ENCODE measurements at regions not wholly inside any gene's neighbourhood (a gene's known extent, or its start where the extent isn't known, plus 50 kb on each side); places are given as distances from the start of the nearest gene placed in this dataset.
"Not testable (repeated sequence)": the region's sequence is repeated elsewhere in the genome, so short reads cannot be mapped to it uniquely, and the experiment has no call there.

DNA sequence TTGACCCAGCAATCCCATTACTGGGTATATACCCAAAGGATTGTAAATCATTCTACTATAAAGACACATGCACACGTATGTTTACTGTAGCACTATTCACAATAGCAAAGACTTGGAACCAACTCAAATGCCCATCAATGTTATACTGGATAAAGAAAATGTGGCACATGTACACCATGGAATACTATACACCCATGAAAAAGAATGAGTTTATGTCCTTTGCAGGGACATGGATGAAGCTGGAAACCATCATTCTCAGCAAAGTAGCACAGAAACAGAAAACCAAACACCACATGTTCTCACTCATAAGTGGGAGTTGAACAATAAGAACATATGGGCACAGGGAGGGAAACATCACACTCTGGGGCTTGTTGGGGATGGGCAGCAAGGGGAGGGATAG, 83.0 kb upstream of the GRIN3A start:
- H3K4me3 ChIP-seq (ENCODE audit: low read length); H3K36me3 ChIP-seq (ENCODE audit: insufficient read depth, low read length); H3K9me3 ChIP-seq (ENCODE audit: low read length); DNase-seq; H3K27me3 ChIP-seq (ENCODE audit: low read length); H3K9ac ChIP-seq (ENCODE audit: low read length); H4K20me1 ChIP-seq (ENCODE audit: insufficient read depth, low read depth, low read length); H3K27ac ChIP-seq (ENCODE audit: low read length); H2AFZ ChIP-seq (ENCODE audit: low read length); H3K4me1 ChIP-seq (ENCODE audit: low read length); H3K9me2 ChIP-seq (replicated peaks; ENCODE audit: insufficient read depth, low read length); H3K4me2 ChIP-seq (ENCODE audit: low read depth, low read length, poor library complexity, severe bottlenecking); H3K79me2 ChIP-seq (ENCODE audit: low read length): not testable (repeated sequence)

DNA sequence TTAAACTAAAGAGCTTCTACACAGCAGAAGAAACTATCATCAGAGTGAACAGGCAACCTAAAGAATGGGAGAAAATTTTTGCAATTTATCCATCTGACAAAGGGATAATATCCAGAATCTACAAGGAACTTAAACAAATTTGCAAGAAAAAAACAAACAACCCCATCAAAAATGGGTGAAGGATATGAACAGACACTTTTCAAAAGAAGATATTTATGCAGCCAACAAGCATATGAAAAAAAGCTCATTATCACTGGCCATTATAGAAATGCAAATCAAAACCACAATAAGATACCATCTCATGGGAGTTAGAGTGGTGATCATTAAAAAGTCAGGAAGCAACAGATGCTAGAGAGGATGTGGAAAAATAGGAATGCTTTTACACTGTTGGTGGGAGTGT, 82.5 kb upstream of the GRIN3A start:
- H3K27me3 ChIP-seq (ENCODE audit: low read length); H3K9me2 ChIP-seq (replicated peaks; ENCODE audit: insufficient read depth, low read length); H3K27ac ChIP-seq (ENCODE audit: low read length); H4K20me1 ChIP-seq (ENCODE audit: insufficient read depth, low read depth, low read length); H3K79me2 ChIP-seq (ENCODE audit: low read length); H3K9me3 ChIP-seq (ENCODE audit: low read length); H3K36me3 ChIP-seq (ENCODE audit: insufficient read depth, low read length); DNase-seq; H3K4me3 ChIP-seq (ENCODE audit: low read length); H3K4me2 ChIP-seq (ENCODE audit: low read depth, low read length, poor library complexity, severe bottlenecking); H3K4me1 ChIP-seq (ENCODE audit: low read length); H2AFZ ChIP-seq (ENCODE audit: low read length); H3K9ac ChIP-seq (ENCODE audit: low read length): not testable (repeated sequence)

DNA sequence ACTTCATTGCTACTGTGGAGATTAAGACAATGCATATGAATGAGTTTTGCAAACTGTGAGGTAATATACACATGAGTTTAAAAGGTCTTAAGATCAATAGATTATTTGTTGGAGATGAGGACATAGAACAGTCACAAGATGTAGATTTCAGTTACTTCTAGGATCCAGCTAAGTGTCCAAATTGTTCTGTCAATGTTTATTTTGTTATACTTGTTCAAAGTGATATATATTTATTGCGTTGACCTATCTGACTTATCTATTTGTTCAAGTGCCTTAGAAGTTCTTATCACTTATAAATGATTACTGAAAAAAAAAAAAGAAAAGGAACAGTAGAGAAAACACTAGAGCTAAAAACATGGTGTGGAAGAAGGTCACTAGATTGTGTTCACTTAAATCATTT, 75.6 kb upstream of the GRIN3A start:
- H2AFZ ChIP-seq (ENCODE audit: low read length) = no peak overlapping the region
- H3K27me3 ChIP-seq (ENCODE audit: low read length) = no peaks in the 10 kb centered on the region
- no peaks in the 10 kb centered on the region for H3K9me2 ChIP-seq (replicated peaks; ENCODE audit: insufficient read depth, low read length)
- no peaks in the 10 kb centered on the region for H3K4me1 ChIP-seq (ENCODE audit: low read length)
- H4K20me1 ChIP-seq (ENCODE audit: insufficient read depth, low read depth, low read length) = no peaks in the 10 kb centered on the region
- H3K27ac ChIP-seq (ENCODE audit: low read length) = no peak overlapping the region
- no peaks in the 10 kb centered on the region for H3K36me3 ChIP-seq (ENCODE audit: insufficient read depth, low read length)
- no peak overlapping the region for H3K4me2 ChIP-seq (ENCODE audit: low read depth, low read length, poor library complexity, severe bottlenecking)
- no peak overlapping the region for H3K9ac ChIP-seq (ENCODE audit: low read length)
- no peak for DNase-seq
- H3K79me2 ChIP-seq (ENCODE audit: low read length) = no peaks in the 10 kb centered on the region
- H3K9me3 ChIP-seq (ENCODE audit: low read length) = no peaks in the 10 kb centered on the region
- H3K4me3 ChIP-seq (ENCODE audit: low read length) = no peak overlapping the region

DNA sequence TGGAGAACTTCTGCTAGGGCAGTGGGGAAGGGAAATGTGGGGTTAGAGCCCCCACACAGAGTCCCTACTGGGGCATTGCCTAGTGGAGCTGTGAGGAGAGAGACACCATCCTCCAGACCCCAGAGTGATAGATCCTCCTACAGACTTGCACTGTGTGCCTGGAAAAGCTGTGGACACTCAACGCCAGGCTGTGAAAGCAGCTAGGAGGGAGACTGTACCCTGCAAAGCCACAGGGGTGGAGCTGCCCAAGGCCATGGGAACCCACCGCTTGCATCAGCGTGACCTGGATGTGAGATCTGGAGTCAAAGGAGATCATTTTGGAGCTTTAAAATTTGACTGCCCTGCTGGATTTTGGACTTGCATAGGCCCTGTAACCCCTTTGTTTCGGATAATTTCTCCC, 69.4 kb upstream of the GRIN3A start:
- not testable (repeated sequence) for H3K79me2 ChIP-seq (ENCODE audit: low read length); H3K9ac ChIP-seq (ENCODE audit: low read length); H3K36me3 ChIP-seq (ENCODE audit: insufficient read depth, low read length); H3K27ac ChIP-seq (ENCODE audit: low read length); H3K9me3 ChIP-seq (ENCODE audit: low read length); H3K4me3 ChIP-seq (ENCODE audit: low read length); H3K9me2 ChIP-seq (replicated peaks; ENCODE audit: insufficient read depth, low read length); DNase-seq; H3K4me1 ChIP-seq (ENCODE audit: low read length); H4K20me1 ChIP-seq (ENCODE audit: insufficient read depth, low read depth, low read length); H3K27me3 ChIP-seq (ENCODE audit: low read length); H3K4me2 ChIP-seq (ENCODE audit: low read depth, low read length, poor library complexity, severe bottlenecking); H2AFZ ChIP-seq (ENCODE audit: low read length)

DNA sequence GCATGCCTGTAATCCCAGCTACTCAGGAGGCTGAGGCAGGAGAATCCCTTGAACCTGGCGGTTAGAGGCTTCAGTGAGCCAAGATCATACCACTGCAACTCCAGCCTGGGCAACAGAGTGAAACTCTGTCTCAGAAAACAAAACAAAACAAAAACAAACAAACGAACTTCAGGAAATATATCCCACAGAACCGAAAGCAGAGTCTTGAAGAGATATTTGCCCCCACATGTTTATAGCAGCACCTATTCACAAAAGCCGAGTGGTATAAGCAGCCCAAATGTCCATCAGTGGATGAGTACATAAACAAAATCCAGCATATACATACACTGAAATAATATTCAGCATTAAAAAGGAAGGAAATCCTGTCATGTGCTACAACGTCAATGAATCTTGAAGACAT, 57.6 kb upstream of the GRIN3A start:
- Histone ChIP-seq H3K36me3 (ENCODE audit: insufficient read depth, low read length) (no peaks in the 10 kb centered on the region), H3K9me2 (replicated peaks; ENCODE audit: insufficient read depth, low read length) (no peaks in the 10 kb centered on the region), H3K79me2 (ENCODE audit: low read length) (no peaks in the 10 kb centered on the region), H3K9ac (ENCODE audit: low read length) (no peak overlapping the region), H3K4me3 (ENCODE audit: low read length) (no peak overlapping the region), H3K4me2 (ENCODE audit: low read depth, low read length, poor library complexity, severe bottlenecking) (no peak overlapping the region), H2AFZ (ENCODE audit: low read length) (no peak overlapping the region), H4K20me1 (ENCODE audit: insufficient read depth, low read depth, low read length) (no peaks in the 10 kb centered on the region), H3K9me3 (ENCODE audit: low read length) (no peaks in the 10 kb centered on the region), H3K27me3 (ENCODE audit: low read length) (no peaks in the 10 kb centered on the region), H3K27ac (ENCODE audit: low read length) (no peak overlapping the region), H3K4me1 (ENCODE audit: low read length) (no peaks in the 10 kb centered on the region)
- DNase-seq = no peak

DNA sequence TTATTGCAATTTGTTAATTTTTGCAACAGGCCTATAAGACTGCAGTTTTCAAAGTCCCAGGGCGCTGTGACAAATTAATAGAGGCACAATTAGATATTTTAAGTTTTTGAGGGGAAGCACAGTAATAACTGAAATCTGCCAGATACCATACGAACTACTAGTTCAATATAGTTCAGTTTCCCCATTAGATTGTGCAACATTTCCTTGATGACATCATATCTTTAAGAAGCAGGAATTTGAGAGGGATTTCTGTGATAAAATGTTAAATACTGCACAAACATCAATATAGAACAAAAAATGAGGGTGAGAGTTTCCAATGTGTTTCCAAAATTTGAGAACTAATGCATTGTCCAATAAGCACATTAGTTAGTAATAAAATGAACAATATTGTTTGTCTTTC, 56.7 kb upstream of the GRIN3A start:
- no peaks in the 10 kb centered on the region for H3K4me1 ChIP-seq (ENCODE audit: low read length)
- no peaks in the 10 kb centered on the region for H3K9me3 ChIP-seq (ENCODE audit: low read length)
- H3K27ac ChIP-seq (ENCODE audit: low read length) = no peak overlapping the region
- H3K27me3 ChIP-seq (ENCODE audit: low read length) = no peaks in the 10 kb centered on the region
- no peaks in the 10 kb centered on the region for H3K36me3 ChIP-seq (ENCODE audit: insufficient read depth, low read length)
- no peak overlapping the region for H3K4me3 ChIP-seq (ENCODE audit: low read length)
- no peaks in the 10 kb centered on the region for H4K20me1 ChIP-seq (ENCODE audit: insufficient read depth, low read depth, low read length)
- H3K4me2 ChIP-seq (ENCODE audit: low read depth, low read length, poor library complexity, severe bottlenecking) = no peak overlapping the region
- H3K9me2 ChIP-seq (replicated peaks; ENCODE audit: insufficient read depth, low read length) = no peaks in the 10 kb centered on the region
- DNase-seq = no peak
- H2AFZ ChIP-seq (ENCODE audit: low read length) = no peak overlapping the region
- H3K9ac ChIP-seq (ENCODE audit: low read length) = no peak overlapping the region
- H3K79me2 ChIP-seq (ENCODE audit: low read length) = no peaks in the 10 kb centered on the region

DNA sequence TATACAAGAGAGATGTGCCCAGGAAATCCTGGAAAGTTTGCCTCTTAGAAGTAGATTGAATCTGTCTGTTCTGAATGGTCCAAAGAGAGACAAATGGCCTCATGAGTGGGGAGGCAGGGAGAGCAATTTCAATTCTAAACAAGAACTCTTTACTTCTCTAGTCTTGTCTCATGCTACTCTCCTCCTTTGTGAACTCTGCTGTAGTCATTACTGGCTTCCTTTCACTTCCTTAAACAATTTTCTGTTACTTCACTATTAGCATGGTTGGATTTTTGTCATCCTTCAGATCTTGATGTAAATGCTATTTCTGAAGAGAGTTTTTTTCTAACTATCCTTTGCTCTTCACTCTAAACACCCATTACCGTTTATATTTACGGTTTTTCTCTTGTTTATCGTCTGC, 54.0 kb upstream of the GRIN3A start:
- no peaks in the 10 kb centered on the region for H3K9me2 ChIP-seq (replicated peaks; ENCODE audit: insufficient read depth, low read length)
- H3K9ac ChIP-seq (ENCODE audit: low read length) = no peak overlapping the region
- H3K9me3 ChIP-seq (ENCODE audit: low read length) = no peaks in the 10 kb centered on the region
- no peak overlapping the region for H3K27ac ChIP-seq (ENCODE audit: low read length)
- no peaks in the 10 kb centered on the region for H4K20me1 ChIP-seq (ENCODE audit: insufficient read depth, low read depth, low read length)
- no peak for DNase-seq
- H3K4me3 ChIP-seq (ENCODE audit: low read length) = no peak overlapping the region
- no peaks in the 10 kb centered on the region for H3K79me2 ChIP-seq (ENCODE audit: low read length)
- H3K27me3 ChIP-seq (ENCODE audit: low read length) = no peaks in the 10 kb centered on the region
- H3K4me1 ChIP-seq (ENCODE audit: low read length) = no peaks in the 10 kb centered on the region
- H3K36me3 ChIP-seq (ENCODE audit: insufficient read depth, low read length) = no peaks in the 10 kb centered on the region
- no peak overlapping the region for H3K4me2 ChIP-seq (ENCODE audit: low read depth, low read length, poor library complexity, severe bottlenecking)
- H2AFZ ChIP-seq (ENCODE audit: low read length) = no peak overlapping the region

DNA sequence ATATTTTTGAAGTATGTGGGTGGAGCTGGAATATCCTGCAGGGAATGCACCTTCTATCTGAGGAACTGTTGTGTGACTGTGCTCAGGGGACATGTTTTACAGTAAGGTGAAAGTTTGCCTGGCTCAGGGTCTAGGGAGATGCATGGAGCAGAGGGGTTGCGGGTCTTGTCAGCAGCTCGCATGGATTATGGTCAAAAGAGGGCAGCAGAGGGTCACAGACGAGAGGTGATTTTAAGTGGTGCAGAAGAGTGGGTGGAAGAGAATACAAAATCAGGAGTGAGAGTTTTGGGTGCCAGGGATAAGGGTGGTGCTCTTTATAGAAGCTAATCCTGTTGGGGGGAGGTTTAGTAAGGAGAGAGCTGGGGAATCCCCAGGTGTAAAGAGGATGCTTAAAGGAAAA, 53.5 kb upstream of the GRIN3A start:
- Histone ChIP-seq H3K27me3 (ENCODE audit: low read length) (no peaks in the 10 kb centered on the region), H2AFZ (ENCODE audit: low read length) (no peak overlapping the region), H3K9ac (ENCODE audit: low read length) (no peak overlapping the region), H3K4me2 (ENCODE audit: low read depth, low read length, poor library complexity, severe bottlenecking) (no peak overlapping the region), H3K9me2 (replicated peaks; ENCODE audit: insufficient read depth, low read length) (no peaks in the 10 kb centered on the region), H3K9me3 (ENCODE audit: low read length) (no peaks in the 10 kb centered on the region), H4K20me1 (ENCODE audit: insufficient read depth, low read depth, low read length) (no peaks in the 10 kb centered on the region), H3K4me1 (ENCODE audit: low read length) (no peaks in the 10 kb centered on the region), H3K4me3 (ENCODE audit: low read length) (no peak overlapping the region), H3K79me2 (ENCODE audit: low read length) (no peaks in the 10 kb centered on the region), H3K27ac (ENCODE audit: low read length) (no peak overlapping the region), H3K36me3 (ENCODE audit: insufficient read depth, low read length) (no peaks in the 10 kb centered on the region)
- peak; percentile 83 for DNase-seq

DNA sequence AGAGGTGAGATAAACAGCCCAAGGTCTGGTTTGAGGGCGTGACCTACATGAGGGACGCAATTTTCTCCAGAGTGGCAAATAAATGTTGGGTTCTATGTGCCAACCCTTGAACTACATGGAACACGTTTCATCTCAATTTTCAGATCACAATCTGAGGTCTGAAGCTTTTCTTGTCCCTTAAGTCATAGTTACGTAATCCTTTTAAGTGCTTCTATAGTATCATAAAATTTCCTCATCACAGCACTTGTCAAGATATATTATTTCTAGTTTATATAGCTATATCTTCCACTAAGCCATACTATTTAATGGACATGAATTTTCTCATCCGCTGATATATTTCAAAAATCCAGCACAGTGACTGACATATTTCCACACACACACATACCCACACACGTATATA, 53.1 kb upstream of the GRIN3A start:
- Histone ChIP-seq H3K4me1 (ENCODE audit: low read length) (no peaks in the 10 kb centered on the region), H3K4me2 (ENCODE audit: low read depth, low read length, poor library complexity, severe bottlenecking) (no peak overlapping the region), H3K36me3 (ENCODE audit: insufficient read depth, low read length) (no peaks in the 10 kb centered on the region), H3K4me3 (ENCODE audit: low read length) (no peak overlapping the region), H3K9me2 (replicated peaks; ENCODE audit: insufficient read depth, low read length) (no peaks in the 10 kb centered on the region), H3K27ac (ENCODE audit: low read length) (no peak overlapping the region), H4K20me1 (ENCODE audit: insufficient read depth, low read depth, low read length) (no peaks in the 10 kb centered on the region), H3K79me2 (ENCODE audit: low read length) (no peaks in the 10 kb centered on the region), H3K27me3 (ENCODE audit: low read length) (no peaks in the 10 kb centered on the region), H3K9ac (ENCODE audit: low read length) (no peak overlapping the region), H2AFZ (ENCODE audit: low read length) (no peak overlapping the region), H3K9me3 (ENCODE audit: low read length) (no peaks in the 10 kb centered on the region)
- DNase-seq = no peak
